Stimulated activated CD8-positive, alpha-beta memory T cell treated with anti-CD3 and anti-CD28 coated beads, Interleukin-4, amount 100 ng/mL, for 24 hours (primary cell): ENCODE measurements at regions not wholly inside any gene's neighbourhood (a gene's known extent, or its start where the extent isn't known, plus 50 kb on each side); places are given as distances from the start of the nearest gene placed in this dataset.
"Not testable (repeated sequence)": the region's sequence is repeated elsewhere in the genome, so short reads cannot be mapped to it uniquely, and the experiment has no call there.

Experiments used
- DNase-seq: peaks from one replicate; pipeline ENCODE4 v3.0.0-alpha.2; 2020; ENCODE audit warnings: low read depth

DNA sequence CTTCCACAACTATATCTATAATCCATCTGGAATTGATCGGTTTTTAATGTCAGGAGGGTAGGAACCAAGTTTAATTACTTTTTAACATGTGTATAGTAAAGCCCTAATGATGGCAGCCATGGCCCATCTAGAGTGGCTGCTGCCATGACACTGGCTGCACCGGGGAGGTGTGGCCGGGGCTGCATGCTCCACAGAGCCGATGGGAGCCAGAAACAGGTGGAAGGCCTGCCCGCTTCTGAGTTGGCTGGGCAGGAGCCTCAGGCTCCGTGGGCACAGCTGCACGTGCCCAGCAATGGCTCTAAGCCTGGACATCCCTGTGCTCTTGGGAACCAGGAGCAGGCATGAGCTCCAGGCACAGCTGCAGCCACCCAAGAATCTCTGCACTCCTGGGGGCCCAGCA lies 73.0 kb downstream of the GBP6 start:
- no peak for DNase-seq

DNA sequence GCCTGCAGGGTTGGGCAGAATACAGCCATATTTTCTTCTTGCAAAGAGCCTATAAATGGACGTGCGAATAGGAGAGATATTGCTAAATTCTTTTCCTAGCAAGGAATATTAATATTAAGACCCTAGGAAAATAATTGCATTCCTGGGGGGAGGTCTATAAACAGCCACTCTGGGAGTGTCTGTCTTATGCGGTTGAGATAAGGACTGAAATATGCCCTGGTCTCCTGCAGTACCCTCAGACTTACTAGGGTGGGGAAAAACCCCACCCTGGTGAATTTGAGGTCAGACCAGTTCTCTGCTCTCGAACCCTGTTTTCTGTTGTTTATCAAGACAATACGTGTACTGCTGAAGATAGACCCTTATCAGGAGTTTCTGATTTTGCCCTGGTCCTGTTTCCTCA lies 74.4 kb downstream of the GBP6 start:
- DNase-seq: not testable (repeated sequence)

DNA sequence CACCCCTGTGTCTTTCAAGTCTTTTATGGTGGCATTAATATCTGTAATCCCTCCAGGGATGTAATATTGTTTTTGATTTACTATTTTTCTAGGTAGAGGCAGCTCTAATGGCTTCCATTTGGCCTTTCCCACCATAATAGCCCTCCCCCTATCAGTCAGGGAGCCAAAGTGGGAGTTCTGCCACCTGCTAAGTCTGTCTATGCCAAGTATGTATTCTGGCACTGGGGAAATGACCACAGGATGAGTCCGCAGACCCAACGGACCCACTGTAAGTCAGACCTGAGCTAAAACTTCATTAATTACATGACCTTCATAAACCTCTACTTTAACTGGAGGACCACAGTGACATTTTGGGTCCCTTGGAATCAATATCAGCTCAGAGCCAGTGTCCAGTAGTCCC lies 77.1 kb downstream of the GBP6 start:
- no peak for DNase-seq

DNA sequence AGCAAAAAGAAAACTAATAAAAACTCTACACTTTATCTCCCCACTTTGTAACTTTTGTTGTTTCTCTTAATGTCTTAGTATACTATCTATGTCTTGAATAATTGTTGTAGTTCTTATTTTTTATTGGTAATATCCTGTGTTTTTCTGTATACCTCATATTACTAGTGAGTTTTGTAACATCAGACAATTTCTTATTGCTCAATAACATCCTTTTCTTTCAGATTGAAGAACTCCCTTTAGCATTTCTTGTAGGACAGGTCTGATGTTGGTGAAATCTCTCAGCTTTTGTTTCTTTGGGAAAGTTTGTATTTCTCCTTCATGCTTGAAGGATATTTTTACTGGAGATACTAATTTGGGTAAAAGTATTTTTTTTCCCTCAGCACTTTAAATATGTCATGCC lies 79.8 kb upstream of the LRRC8B start:
- DNase-seq: no peak

DNA sequence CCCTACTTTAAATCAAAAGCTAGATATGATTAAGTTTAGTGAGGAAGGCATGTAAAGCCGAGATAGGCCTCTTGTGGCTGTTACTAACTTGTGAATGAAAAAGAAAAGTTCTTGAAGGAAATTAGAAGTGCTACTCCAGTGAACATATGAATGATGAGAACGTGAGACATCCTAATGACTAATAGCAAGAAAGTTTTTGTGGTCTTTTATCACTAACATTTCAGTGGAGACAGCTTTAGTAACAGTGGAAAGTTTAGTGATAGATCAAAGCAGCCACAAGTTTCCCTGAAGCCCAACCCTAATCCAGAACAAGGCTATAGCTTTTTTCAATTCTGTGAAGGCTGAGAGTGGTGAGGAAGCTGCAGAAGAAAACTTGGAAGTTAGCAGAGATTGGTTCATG lies 73.6 kb upstream of the LRRC8B start:
- no peak for DNase-seq

DNA sequence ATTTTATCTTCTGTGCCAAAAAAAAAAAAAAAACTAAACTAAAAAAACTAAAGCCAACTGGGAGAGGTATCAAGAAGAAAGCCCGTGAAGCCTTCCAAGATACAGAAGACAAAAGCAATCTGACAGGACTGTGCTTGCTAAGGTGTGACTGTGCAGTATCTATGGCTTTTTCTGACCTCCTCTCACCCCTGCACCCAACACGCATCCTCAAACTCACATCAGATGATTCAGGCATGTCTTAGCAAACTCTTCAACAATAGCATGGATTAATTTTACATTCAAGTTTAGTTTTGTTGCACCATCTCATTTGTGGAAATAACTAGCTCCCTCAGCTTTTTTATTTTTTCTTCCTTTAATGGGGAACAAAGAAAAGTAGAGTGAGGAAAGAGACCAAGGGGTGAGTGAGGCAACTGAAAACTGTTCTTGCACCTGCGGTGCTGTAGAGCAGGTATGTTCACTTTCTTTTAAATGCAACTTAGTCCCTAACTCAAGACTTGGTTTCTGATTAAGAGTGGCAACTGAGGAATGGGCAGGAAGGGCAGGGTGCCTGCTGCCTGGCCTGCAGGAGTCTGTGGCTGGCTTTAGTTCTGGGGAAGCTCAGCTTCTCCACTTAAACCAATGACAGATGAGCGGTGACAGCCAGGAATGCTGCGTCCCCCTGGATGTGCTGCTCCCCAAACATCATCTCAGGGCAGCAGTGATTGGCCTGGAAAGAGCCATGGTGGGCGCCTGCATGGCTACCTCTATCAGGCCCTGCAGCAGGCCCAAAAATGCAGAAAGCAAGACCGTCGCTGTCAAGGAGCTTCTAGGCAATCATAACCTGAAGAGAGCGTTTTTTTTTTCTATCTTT lies 71.3 kb upstream of the LRRC8B start:
- DNase-seq: no peak

DNA sequence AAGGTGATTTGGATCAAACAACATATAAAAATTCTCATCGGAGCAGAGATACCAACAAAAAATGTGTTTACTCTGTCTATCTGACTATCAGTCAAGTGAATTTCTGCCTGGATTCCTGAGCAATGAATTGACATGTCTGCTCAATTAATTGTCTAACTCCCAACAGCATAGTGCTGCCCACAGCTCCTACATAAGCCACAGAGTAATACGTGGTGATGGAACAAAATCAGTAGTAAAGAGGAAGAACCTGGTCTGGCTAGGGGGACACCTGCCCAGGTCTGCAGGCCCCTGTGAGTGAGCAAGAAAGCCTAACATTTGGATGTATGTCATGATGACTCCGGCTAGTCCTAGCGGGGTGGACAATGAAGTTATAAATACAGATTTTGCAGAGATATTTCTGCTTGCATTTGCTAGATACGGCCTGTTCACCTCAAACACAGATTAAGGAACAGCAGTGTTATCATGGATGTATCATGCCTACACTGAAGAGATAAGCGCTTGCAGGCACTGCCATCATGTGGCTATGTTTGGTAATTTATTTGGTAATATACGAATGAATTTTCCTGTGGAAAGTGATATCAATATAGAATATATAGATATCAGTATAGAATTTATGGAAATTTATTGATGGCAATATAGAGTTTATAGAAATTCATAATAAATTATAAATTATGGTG lies 69.6 kb upstream of the LRRC8B start:
- DNase-seq: peak; percentile 29

DNA sequence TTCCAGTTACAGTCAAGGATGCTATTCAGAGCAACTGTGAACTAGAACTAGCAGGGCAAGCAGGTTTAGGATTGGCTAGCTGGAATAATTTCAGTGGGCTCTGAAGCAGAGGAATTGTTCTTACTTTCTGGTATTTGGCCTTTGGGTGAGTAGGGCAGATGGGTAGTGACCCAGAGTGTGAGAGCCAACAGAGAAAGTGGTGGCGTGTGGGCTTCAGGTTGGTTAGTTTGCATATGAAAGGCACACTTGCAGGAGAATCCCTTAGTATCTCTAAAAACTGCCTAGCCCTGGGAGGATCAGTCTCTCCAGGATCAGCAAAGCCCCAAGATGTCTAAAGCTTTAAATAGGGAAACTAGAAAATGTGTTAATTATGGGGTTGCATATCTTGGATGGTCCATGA lies 67.6 kb upstream of the LRRC8B start:
- DNase-seq: no peak

DNA sequence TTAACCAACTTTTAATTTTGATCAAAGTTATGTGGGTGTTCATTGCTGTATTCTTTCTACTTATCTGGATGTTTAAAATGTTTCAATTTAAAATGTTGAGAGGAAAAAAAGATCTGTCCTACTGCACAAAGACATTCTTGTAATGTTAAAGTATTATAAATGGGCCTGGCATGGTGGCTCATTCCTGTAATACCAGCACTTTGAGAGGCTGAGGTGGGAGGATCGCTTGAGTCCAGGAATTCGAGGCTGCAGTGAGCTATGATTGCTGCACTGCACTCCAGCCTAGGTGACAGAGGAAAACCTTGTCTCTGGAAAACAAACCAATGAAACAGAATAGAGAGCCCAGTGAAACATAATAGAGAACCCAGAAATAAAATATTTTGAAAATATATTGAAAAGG lies 65.5 kb upstream of the LRRC8B start:
- no peak for DNase-seq

DNA sequence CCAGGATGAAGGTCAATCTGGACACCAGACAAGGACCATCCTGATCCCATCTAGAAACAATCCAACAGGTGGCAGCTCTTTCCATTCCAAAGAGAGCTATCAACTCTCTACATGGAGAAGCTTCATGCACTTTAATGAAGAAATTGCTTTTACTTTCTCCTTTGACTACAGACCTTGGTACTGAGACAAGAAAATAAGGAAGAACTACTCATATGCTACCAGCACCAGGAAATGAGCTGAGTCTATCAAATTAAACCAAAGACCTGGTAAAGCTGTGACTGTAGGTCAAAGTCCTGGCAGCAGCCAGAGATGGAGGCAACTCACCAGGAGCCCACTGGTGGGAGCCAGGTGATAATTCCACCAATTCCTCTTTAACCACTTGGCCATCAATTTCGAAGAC lies 64.3 kb upstream of the LRRC8B start:
- no peak for DNase-seq

DNA sequence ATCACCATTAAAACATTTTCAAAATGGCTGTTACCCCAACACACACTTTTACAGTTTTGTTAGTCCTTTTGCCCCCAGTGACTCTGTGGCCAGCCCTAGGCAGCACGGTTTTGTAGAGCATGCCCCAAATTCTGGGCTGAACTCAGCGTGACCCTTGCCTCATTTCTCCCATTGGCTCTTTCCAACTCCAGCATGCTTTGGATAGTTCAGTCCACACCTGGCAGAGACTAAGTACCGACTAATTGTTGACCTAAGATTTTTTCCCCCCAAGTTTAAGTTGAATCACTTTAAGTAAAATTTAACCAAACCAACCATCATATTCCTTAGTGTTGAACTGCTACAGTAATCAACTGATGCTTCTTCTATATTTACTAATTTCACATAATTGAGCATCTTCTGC lies 62.4 kb upstream of the LRRC8B start:
- DNase-seq: no peak

DNA sequence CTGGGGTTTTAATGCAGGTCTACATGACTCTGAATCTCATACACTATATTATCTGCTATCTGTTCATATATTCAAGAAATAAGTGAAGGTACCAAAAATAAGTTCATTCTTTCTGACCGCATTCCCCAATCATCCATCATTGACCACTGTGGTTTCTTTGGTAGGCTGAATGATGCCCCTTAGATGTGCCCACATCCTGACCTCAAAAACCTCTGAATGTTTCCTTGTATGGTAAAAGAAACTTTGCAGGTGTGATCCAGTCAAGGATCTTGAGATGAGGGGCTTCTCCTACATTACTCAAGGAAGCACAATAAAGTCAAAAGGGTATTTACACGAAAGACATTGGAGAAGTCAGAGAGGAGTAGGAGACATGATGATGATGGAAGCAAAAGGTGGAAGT lies 60.6 kb upstream of the LRRC8B start:
- DNase-seq: no peak

DNA sequence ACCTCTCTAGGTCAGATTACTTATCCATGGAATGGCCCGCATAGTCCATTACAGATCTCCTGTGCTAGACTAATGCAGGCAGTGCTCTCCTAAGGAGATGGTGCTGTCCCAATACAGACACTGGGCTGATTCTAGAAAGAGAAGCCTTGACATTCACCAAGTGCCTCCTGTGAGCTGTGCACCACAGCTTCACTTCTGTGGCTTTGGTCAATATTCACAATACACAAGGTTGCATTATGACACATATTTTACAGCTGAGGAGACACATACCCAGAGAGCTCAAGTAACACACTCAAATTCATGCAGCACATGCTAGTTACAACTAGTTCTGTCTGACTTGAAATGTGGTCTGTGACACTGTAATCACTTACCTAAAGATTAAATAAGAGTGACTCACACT lies 59.4 kb upstream of the LRRC8B start:
- DNase-seq: no peak

DNA sequence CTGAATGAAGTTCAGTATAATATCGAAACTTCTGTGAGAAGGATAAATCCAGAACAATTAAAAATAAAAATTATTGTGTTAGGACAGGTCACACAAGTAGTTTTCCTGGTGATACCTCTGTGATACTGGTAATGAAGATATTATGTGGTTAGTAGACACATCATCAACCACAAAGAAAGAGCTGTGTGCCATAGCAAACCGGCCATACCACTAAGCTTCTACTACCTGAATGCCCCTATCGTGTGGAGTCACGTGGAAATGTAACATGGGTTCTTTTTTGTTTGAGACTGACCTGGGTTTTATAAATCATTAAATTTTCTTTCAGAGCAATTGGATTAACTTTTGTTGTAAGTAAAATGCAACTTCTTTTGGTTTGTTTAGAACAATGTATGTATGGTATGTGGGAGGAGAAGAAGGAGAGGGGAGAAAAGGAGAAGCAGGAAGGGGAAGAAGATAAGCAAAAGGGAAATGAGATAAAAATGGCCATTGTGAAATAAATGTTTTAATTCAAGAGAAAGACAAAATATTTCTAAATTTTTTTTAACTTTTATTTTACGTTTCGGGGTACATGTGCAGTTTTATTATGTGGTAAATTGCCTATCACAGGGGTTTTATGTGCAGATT lies 58.2 kb upstream of the LRRC8B start:
- no peak for DNase-seq

DNA sequence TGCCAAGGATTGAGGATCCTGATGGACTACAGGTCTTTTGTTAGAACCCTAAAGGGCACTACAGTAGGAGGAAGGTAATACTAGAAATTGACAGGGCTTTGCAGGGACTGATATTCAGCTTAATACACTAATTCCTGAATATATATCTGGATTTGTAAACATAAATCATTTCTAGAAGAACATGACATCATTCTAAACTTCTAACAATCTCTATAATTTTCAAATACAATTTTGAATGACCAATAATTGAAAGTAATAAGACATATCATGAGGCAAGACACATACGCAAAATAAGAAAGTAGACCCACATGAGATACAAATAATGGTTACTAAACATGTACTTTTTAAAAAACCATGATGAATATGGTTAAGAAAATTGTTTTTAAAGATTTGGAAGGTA lies 52.4 kb upstream of the LRRC8B start:
- no peak for DNase-seq

DNA sequence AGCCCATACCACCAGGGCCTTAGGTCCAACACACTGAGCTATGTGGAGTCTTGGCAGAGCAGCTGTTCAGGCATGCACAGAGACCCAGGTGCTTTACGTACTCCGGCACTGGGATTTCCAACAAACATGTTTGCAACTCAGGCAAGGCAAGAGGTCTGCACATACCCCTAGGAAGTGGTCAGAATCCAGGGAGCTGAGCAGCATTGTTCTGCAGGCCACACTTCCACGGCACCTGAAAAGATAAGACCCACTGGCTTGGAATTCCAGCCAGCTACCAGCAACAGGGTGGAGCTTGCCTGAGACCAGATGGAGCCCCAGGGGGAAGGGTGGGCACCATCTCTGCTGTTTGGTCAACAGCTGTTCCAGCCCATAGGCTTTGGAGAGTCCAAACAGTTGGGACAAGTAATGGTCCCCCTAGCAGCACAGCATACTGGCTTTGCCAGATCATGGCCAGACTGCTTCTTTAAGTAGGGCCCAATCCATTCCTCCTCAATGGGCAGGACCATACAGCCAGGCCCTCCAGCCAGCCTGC lies 51.7 kb upstream of the LRRC8B start:
- no peak for DNase-seq
